Neural cell (in vitro differentiated cells): ENCODE measurements at regions not wholly inside any gene's neighbourhood (a gene's known extent, or its start where the extent isn't known, plus 50 kb on each side); places are given as distances from the start of the nearest gene placed in this dataset.

Experiments
- H2AFZ ChIP-seq: fragments of 200-600, 300-800 bp; sonication (generic), shearing (Covaris generic); 2 replicates; pipeline ENCODE4 v1.6.0; 2014; ENCODE audit warnings: low read depth, mild to moderate bottlenecking, antibody characterized with exemption, low read length, moderate library complexity
- H3F3A ChIP-seq: fragments of 200-600 bp; shearing (Covaris generic); 2 replicates; pipeline ENCODE4 v1.6.1; 2016; ENCODE audit warnings: mild to moderate bottlenecking, moderate library complexity, mixed read lengths, antibody characterized with exemption, low read length; ENCODE audit not compliant: insufficient read depth, poor library complexity, severe bottlenecking
- H3K27ac ChIP-seq: fragments of 200-600, 300-800 bp; sonication (generic), shearing (Covaris generic); 2 replicates; pipeline ENCODE4 v1.5.1; 2014; ENCODE audit warnings: mild to moderate bottlenecking, low read length, moderate library complexity
- H3K27me3 ChIP-seq: fragments of 300-800, 200-600 bp; sonication (generic), shearing (Covaris generic); 2 replicates; pipeline ENCODE4 v1.6.0; 2014; ENCODE audit warnings: mild to moderate bottlenecking, low read depth, low read length, moderate library complexity; ENCODE audit not compliant: insufficient read depth
- H3K36me3 ChIP-seq: fragments of 300-800, 200-600 bp; sonication (generic), shearing (Covaris generic); 2 replicates; pipeline ENCODE4 v1.5.1; 2014; ENCODE audit warnings: mild to moderate bottlenecking, antibody characterized with exemption, low read length, moderate library complexity; ENCODE audit not compliant: insufficient read depth
- H3K4me2 ChIP-seq: fragments of 300-800, 200-600 bp; sonication (generic), shearing (Covaris generic); 2 replicates; pipeline ENCODE4 v1.6.0; 2014; ENCODE audit warnings: mild to moderate bottlenecking, low read length
- H3K4me3 ChIP-seq: fragments of 300-800, 200-600 bp; sonication (generic), shearing (Covaris generic); 2 replicates; pipeline ENCODE4 v1.5.1; 2014; ENCODE audit warnings: mild to moderate bottlenecking, low read length, moderate library complexity
- H3K79me2 ChIP-seq: fragments of 200-600 bp; shearing (Covaris generic); replicated peaks from 2 replicates; pipeline ENCODE4 v1.6.0; 2014; ENCODE audit warnings: mild to moderate bottlenecking, low read length, moderate library complexity; ENCODE audit not compliant: insufficient read depth
- H3K9ac ChIP-seq: fragments of 300-800, 200-600 bp; sonication (generic), shearing (Covaris generic); 2 replicates; pipeline ENCODE4 v1.6.1; 2016; ENCODE audit warnings: mild to moderate bottlenecking, low read length, mixed read lengths
- H3K9me2 ChIP-seq: fragments of 200-600 bp; shearing (Covaris generic); 2 replicates; pipeline ENCODE4 v1.6.1; 2016; ENCODE audit warnings: mild to moderate bottlenecking, low read length, mixed read lengths; ENCODE audit not compliant: insufficient read depth
- H3K9me3 ChIP-seq: fragments of 200-600, 300-800 bp; sonication (generic), shearing (Covaris generic); 2 replicates; pipeline ENCODE4 v1.6.1; 2016; ENCODE audit warnings: mild to moderate bottlenecking, mixed run types, low read length, moderate library complexity, mixed read lengths
- H4K20me1 ChIP-seq: fragments of 200-600 bp; shearing (Covaris generic); 2 replicates; pipeline ENCODE4 v1.6.1; 2016; ENCODE audit warnings: mild to moderate bottlenecking, mixed run types; ENCODE audit not compliant: insufficient read depth
- CTCF ChIP-seq: fragments of 450-650 bp; IDR thresholded peaks from 2 replicates; pipeline ENCODE4 v1.5.1; 2014; ENCODE audit warnings: antibody characterized with exemption, mild to moderate bottlenecking, moderate library complexity; ENCODE audit not compliant: poor library complexity, severe bottlenecking
- EP300 ChIP-seq: fragments of 450-650 bp; conservative IDR thresholded peaks from 2 replicates; pipeline ENCODE4 v1.6.1; 2014; ENCODE audit warnings: antibody characterized with exemption, mild to moderate bottlenecking, moderate library complexity; ENCODE audit not compliant: poor library complexity, severe bottlenecking
- EZH2 ChIP-seq: fragments of 200-600, 300-800 bp; shearing (Covaris generic), sonication (generic); IDR thresholded peaks from 2 replicates; pipeline ENCODE4 v1.6.1; 2014; ENCODE audit warnings: antibody characterized with exemption, low read length, borderline replicate concordance, mild to moderate bottlenecking; ENCODE audit not compliant: insufficient read depth, poor library complexity, severe bottlenecking
- MXI1 ChIP-seq: fragments of 450-650 bp; conservative IDR thresholded peaks from 2 replicates; pipeline ENCODE4 v1.6.1; 2014; ENCODE audit warnings: antibody characterized with exemption, mild to moderate bottlenecking; ENCODE audit not compliant: poor library complexity, severe bottlenecking
- POLR2AphosphoS5 ChIP-seq: IDR thresholded peaks from 2 replicates; pipeline ENCODE4 v1.6.1; 2012
- RAD21 ChIP-seq: fragments of 450-650 bp; conservative IDR thresholded peaks from 2 replicates; pipeline ENCODE4 v1.6.1; 2014; ENCODE audit warnings: antibody characterized with exemption, mild to moderate bottlenecking, moderate library complexity
- REST ChIP-seq: IDR thresholded peaks from 2 replicates; pipeline ENCODE4 v1.6.1; 2012; ENCODE audit warnings: borderline replicate concordance
- SMC3 ChIP-seq: fragments of 450-650 bp; conservative IDR thresholded peaks from 2 replicates; pipeline ENCODE4 v1.6.1; 2014; ENCODE audit warnings: antibody characterized with exemption, mild to moderate bottlenecking, moderate library complexity; ENCODE audit not compliant: poor library complexity
- TAF1 ChIP-seq: IDR thresholded peaks from 2 replicates; pipeline ENCODE4 v1.6.1; 2012; ENCODE audit warnings: low read depth

- no peaks in the 10 kb centered on the region for H3K36me3 ChIP-seq
- H3K27ac ChIP-seq, result no peak overlapping the region
- H2AFZ ChIP-seq, result no peak overlapping the region
- no peaks in the 10 kb centered on the region for H3K27me3 ChIP-seq
- H3K4me2 ChIP-seq, result no peak overlapping the region
- H3K4me3 ChIP-seq, result no peak overlapping the region
- no peaks in the 10 kb centered on the region for H3K79me2 ChIP-seq
- no peaks in the 10 kb centered on the region for H3K9me2 ChIP-seq
- H3K9ac ChIP-seq, result no peak overlapping the region
- no peak for TF ChIP-seq SMC3
- TF ChIP-seq MXI1, result no peak
- TF ChIP-seq REST, result no peak
- no peak for TF ChIP-seq EP300
- no peak for TF ChIP-seq POLR2AphosphoS5
- no peak for TF ChIP-seq EZH2
- no peak for TF ChIP-seq TAF1
- no peak for TF ChIP-seq CTCF
- TF ChIP-seq RAD21, result no peak
- H3K9me3 ChIP-seq, result no peaks in the 10 kb centered on the region
- no peaks in the 10 kb centered on the region for H3F3A ChIP-seq
- no peaks in the 10 kb centered on the region for H4K20me1 ChIP-seq
These were observed 496.0 kb upstream of the PKN2 start for GRCh38 chr1:88188038-88188437.

DNA sequence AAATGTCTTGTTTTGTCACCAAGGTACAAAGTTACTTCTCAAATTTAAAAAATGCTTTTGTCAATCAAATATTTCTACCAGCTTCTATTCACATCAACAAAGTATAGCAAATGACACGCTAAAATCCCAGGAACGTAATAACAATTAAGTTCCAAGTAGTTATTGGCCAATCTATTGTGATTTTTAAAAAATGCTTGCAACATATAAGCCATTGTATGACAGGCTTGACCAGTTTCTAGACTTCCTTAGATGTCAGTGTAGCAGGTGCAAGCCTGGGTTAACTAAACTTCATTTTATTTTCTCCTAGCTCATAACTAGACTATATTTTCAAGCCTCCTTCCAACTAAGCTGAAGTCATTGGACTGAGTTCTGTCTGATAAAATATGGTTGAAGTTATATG, 494.5 kb upstream of the PKN2 start:
- Histone ChIP-seq H3K79me2 (no peaks in the 10 kb centered on the region), H3F3A (no peaks in the 10 kb centered on the region), H3K27me3 (no peaks in the 10 kb centered on the region), H3K4me3 (no peak overlapping the region), H2AFZ (no peak overlapping the region), H3K9me3 (no peaks in the 10 kb centered on the region), H3K9ac (no peak overlapping the region), H4K20me1 (no peaks in the 10 kb centered on the region), H3K36me3 (no peaks in the 10 kb centered on the region), H3K27ac (no peak overlapping the region), H3K4me2 (no peak overlapping the region), H3K9me2 (no peaks in the 10 kb centered on the region)
- TF ChIP-seq MXI1, result no peak
- no peak for TF ChIP-seq POLR2AphosphoS5
- no peak for TF ChIP-seq EP300
- no peak for TF ChIP-seq REST
- TF ChIP-seq EZH2, result no peak
- no peak for TF ChIP-seq TAF1
- no peak for TF ChIP-seq RAD21
- TF ChIP-seq SMC3, result no peak
- TF ChIP-seq CTCF, result no peak
